Aorta (tissue), 5 donors: ENCODE measurements at regions not wholly inside any gene's neighbourhood (a gene's known extent, or its start where the extent isn't known, plus 50 kb on each side); places are given as distances from the start of the nearest gene placed in this dataset.
"Not testable (repeated sequence)": the region's sequence is repeated elsewhere in the genome, so short reads cannot be mapped to it uniquely, and the experiment has no call there.

ENCODE experiments used
- ATAC-seq: fragments of 200-7000 bp; cut with Tn5 transposase; one replicate; pipeline ENCODE4 v1.9.1; 2022; ENCODE audit warnings: moderate library complexity; ENCODE audit not compliant: low FRiP score
- DNase-seq, 2 donors: peaks; one replicate each; pipeline ENCODE4 v3.0.0-alpha.2; 2020
- H3K27ac ChIP-seq, 2 donors: one replicate each; pipeline ENCODE4 v1.5.1; 2013; ENCODE audit warnings: low read length in 2 of 2, mild to moderate bottlenecking in 2 of 2, moderate library complexity in 2 of 2, control low read depth in 1 of 2, inconsistent platforms in 1 of 2, low read depth in 1 of 2
- H3K27me3 ChIP-seq, 2 donors: one replicate each; pipeline ENCODE4 v1.6.1; 2013; ENCODE audit warnings: control low read depth in 1 of 2, low read length in 1 of 2, mild to moderate bottlenecking in 1 of 2, moderate library complexity in 1 of 2; ENCODE audit not compliant: insufficient read depth in 2 of 2, control insufficient read depth in 1 of 2
- H3K36me3 ChIP-seq, 2 donors: one replicate each; pipeline ENCODE4 v1.6.1; 2013; ENCODE audit warnings: control low read depth in 1 of 2, low read length in 1 of 2, mild to moderate bottlenecking in 1 of 2; ENCODE audit not compliant: insufficient read depth in 2 of 2, control insufficient read depth in 1 of 2
- H3K4me1 ChIP-seq, 2 donors: one replicate each; pipeline ENCODE4 v1.6.1; 2013; ENCODE audit warnings: low read length in 2 of 2, control low read depth in 1 of 2, mild to moderate bottlenecking in 1 of 2, moderate library complexity in 1 of 2; ENCODE audit not compliant: insufficient read depth in 2 of 2, control insufficient read depth in 1 of 2
- H3K4me3 ChIP-seq, 2 donors: one replicate each; pipeline ENCODE4 v1.5.1; 2013; ENCODE audit warnings: low read length in 2 of 2, control low read depth in 1 of 2, mild to moderate bottlenecking in 1 of 2
- H3K9me3 ChIP-seq: one replicate; pipeline ENCODE4 v1.6.1; 2013; ENCODE audit warnings: mild to moderate bottlenecking, low read length; ENCODE audit not compliant: control insufficient read depth
- WGBS, 2 donors: extraction: QIAGEN DNeasy Blood & Tissue Kit; methylation state at CpG; one replicate each; pipeline ENCODE4 v1.1.7; 2013; 5-methylcytosine and 5-hydroxymethylcytosine counted together
- intact Hi-C, 2 donors: fragments of 100-400 bp; cut with DNase I; formaldehyde crosslinking; loops; one replicate each; pipeline versions ENCODE4 v1.14.2 to v1.15.0; 2022
- donor health status: healthy with polysubstance abuse.
- donor health status: Bipolar disorder and iron deficiency.
- donor health status: DM: no; HTN: no; CAD: no.
- donor health status: DM: no; HTN: no; CAD: no.
- donor health status: DM: yes; HTN: yes; CAD: no.

- DNase-seq (no peak), ATAC-seq (no peak)
- intact Hi-C loops = no loop called here
- Histone ChIP-seq H3K36me3 (no peaks in the 10 kb centered on the region), H3K9me3 (no peaks in the 10 kb centered on the region), H3K4me3 (no peak overlapping the region), H3K4me1 (no peaks in the 10 kb centered on the region), H3K27ac (no peak overlapping the region), H3K27me3 (no peaks in the 10 kb centered on the region)
- WGBS, 2 donors = 71 to 78% methylated on average over 3 of the region's 3 CpGs
These were observed 92.0 kb upstream of the GBE1 start for GRCh38 chr3:81853431-81853830.

GRCh38 chr3:81851176-81851575 is 89.7 kb upstream of the GBE1 start:
- DNase-seq = no peak
- Histone ChIP-seq H3K4me1 (no peaks in the 10 kb centered on the region), H3K9me3 (no peaks in the 10 kb centered on the region), H3K4me3 (no peak overlapping the region), H3K36me3 (no peaks in the 10 kb centered on the region), H3K27me3 (no peaks in the 10 kb centered on the region), H3K27ac (no peak overlapping the region)
- intact Hi-C loops = no loop called here
- ATAC-seq = no peak

- Histone ChIP-seq H3K27me3 (no peaks in the 10 kb centered on the region), H3K4me3 (no peak overlapping the region), H3K36me3 (no peaks in the 10 kb centered on the region), H3K27ac (no peak overlapping the region), H3K9me3 (no peaks in the 10 kb centered on the region), H3K4me1 (no peaks in the 10 kb centered on the region)
- DNase-seq = no peak
- 81 to 91% methylated on average over 1 of the region's 1 CpG for WGBS, 2 donors
- no peak for ATAC-seq
- intact Hi-C loops = no loop called here
These were observed 85.5 kb upstream of the GBE1 start for GRCh38 chr3:81846988-81847387.

DNA sequence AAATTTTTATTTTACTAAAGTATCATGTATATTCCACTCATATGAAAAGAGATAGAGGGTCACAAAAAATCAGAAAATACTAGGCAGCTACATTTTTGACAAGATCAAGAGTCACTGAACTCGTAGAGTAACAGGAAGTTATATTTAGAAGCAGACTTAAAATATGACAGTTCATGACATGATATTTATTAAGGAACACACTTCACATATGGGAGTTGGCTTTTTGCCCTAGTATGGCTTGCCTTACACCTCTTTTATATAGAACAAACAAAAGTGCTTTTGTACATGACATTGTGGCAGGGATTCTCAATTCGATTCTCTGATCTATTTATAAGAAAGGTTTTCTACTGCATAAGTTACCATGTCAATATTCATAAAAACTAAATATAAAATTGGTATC is 80.1 kb upstream of the GBE1 start:
- ATAC-seq = no peak
- 21 to 28% methylated on average over 2 of the region's 2 CpGs for WGBS, 2 donors

GRCh38 chr3:81839504-81840094 is 78.2 kb upstream of the GBE1 start:
- H3K4me3 ChIP-seq = no peak overlapping the region
- WGBS, 2 donors = 59 to 66% methylated on average over 4 of the region's 4 CpGs
- H3K4me1 ChIP-seq = peaks cover 0 to 2% of the 10 kb centered on the region in 2 donors
- DNase-seq = no peak
- no peaks in the 10 kb centered on the region for H3K27me3 ChIP-seq
- H3K9me3 ChIP-seq = no peaks in the 10 kb centered on the region
- no peak for ATAC-seq
- no peak overlapping the region for H3K27ac ChIP-seq
- H3K36me3 ChIP-seq = no peaks in the 10 kb centered on the region
- intact Hi-C loops = no loop called here

More for the DNA sequence above, 80.1 kb upstream of the GBE1 start:
- H3K36me3 ChIP-seq = no peaks in the 10 kb centered on the region
- H3K4me3 ChIP-seq = no peak overlapping the region
- H3K27ac ChIP-seq = no peak overlapping the region
- DNase-seq = no peak
- no peaks in the 10 kb centered on the region for H3K27me3 ChIP-seq
- H3K9me3 ChIP-seq = no peaks in the 10 kb centered on the region
- H3K4me1 ChIP-seq = peaks cover 0 to 2% of the 10 kb centered on the region in 2 donors
- intact Hi-C loops = no loop called here

DNA sequence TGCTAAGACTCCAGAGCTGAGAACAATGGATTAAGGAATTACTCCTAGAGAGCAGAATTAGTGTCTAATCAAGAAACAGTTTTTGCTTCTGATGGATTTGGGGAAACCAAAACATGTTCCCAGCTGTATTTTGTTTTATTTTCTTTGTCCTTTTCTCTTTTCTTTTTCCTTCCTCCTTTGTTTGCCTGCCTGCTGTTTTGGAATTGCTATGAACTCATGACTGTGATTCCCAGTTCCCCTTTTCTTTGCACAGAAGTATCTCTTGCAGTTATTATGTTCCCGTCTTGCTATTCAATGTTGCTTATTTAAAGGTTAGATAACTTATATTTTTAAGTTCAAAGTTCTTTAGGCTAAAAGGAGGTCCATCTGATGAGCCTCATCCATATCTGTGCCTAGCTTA is 77.0 kb upstream of the GBE1 start:
- H3K36me3 ChIP-seq = no peaks in the 10 kb centered on the region
- H3K9me3 ChIP-seq = no peaks in the 10 kb centered on the region
- ATAC-seq (no peak), DNase-seq (no peak)
- H3K4me1 ChIP-seq = peaks cover 0 to 2% of the 10 kb centered on the region in 2 donors
- no peak overlapping the region for H3K27ac ChIP-seq
- H3K27me3 ChIP-seq = no peaks in the 10 kb centered on the region
- WGBS, 2 donors = 71 to 78% methylated on average over 1 of the region's 1 CpG
- no peak overlapping the region for H3K4me3 ChIP-seq
- intact Hi-C loops = no loop called here

DNA sequence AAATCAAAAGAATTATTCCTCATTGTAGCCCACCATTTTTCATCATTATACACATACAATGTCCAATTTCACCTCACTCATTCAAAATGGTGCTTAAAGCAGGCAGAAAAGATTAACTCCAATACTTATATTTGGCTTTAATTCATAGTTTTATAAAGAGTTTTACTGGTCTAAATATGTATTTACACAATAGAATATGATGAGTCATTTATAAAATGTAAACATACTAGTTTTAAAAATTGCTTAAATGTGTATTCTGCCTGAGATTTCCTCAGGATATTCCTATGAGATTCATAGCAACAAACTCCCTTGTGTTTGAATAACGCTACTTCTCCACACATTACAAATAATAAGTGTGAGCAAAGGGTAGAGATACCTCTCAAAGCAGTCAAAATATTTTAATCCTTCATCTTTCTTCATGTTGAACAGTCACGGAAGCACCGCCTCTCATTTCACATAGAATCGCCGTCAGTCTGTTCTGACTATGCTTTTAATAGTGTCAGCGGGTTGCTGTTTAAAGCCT is 75.7 kb upstream of the GBE1 start:
- 75 to 85% methylated on average over 6 of the region's 6 CpGs for WGBS, 2 donors
- intact Hi-C loops = no loop called here
- no peak for ATAC-seq

DNA sequence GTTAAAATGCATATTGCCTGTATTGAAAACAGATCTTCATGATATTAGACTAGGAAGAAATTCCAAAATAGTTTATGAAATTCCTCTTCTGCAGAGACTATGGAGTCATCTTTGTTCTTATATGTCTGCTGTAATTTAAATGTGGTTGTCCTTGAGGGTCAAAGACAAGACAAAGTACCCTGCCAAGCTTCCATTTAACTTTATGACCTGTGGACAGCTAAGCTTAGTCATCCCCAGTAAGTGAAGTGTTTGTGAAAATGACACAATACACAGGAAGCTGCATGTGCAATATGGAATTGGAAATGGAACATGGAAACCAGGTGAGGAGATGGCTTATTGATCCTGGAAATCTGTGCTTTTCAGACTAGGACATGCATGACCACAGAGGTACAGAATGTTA is 68.5 kb upstream of the GBE1 start:
- Histone ChIP-seq H3K4me1 (no peaks in the 10 kb centered on the region), H3K36me3 (no peaks in the 10 kb centered on the region), H3K4me3 (no peak overlapping the region), H3K9me3 (no peaks in the 10 kb centered on the region), H3K27me3 (no peaks in the 10 kb centered on the region), H3K27ac (no peak overlapping the region)
- ATAC-seq (no peak), DNase-seq (no peak)
- intact Hi-C loops = no loop called here

More for the DNA sequence above, 75.7 kb upstream of the GBE1 start:
- Histone ChIP-seq H3K36me3 (no peaks in the 10 kb centered on the region), H3K4me1 (peaks cover 0 to 2% of the 10 kb centered on the region in 2 donors), H3K27ac (no peak overlapping the region), H3K9me3 (no peaks in the 10 kb centered on the region), H3K4me3 (no peak overlapping the region), H3K27me3 (no peaks in the 10 kb centered on the region)
- DNase-seq = no peak

- DNase-seq = peak in 1 of 2 donors; percentile 62
- H3K4me1 ChIP-seq, H3K36me3 ChIP-seq, ATAC-seq, H3K9me3 ChIP-seq, intact Hi-C loops, H3K27ac ChIP-seq, H3K27me3 ChIP-seq, H3K4me3 ChIP-seq: not testable (repeated sequence)
- WGBS, 2 donors = 88 to 89% methylated on average over 5 of the region's 5 CpGs
These were observed 67.8 kb upstream of the GBE1 start for GRCh38 chr3:81829272-81829671.
